CD4-positive, alpha-beta memory T cell (primary cell): ENCODE measurements at regions not wholly inside any gene's neighbourhood (a gene's known extent, or its start where the extent isn't known, plus 50 kb on each side); places are given as distances from the start of the nearest gene placed in this dataset.
"Not testable (repeated sequence)": the region's sequence is repeated elsewhere in the genome, so short reads cannot be mapped to it uniquely, and the experiment has no call there.

Experiments used
- CTCF ChIA-PET: fragments of 350-600 bp; sonication (Branson Sonifier 250); formaldehyde crosslinking; loops from one replicate; lab custom pipeline; 2021; ENCODE audit warnings: inconsistent platforms; ENCODE audit not compliant: partially characterized antibody; lab: Charles Lee
- POLR2A ChIA-PET: fragments of 350-600 bp; sonication (Branson Sonifier 250); formaldehyde crosslinking; loops from one replicate; lab custom pipeline; 2021; ENCODE audit not compliant: partially characterized antibody; lab: Charles Lee
- DNase-seq, 5 donors: peaks; one replicate each; pipeline versions ENCODE4 v3.0.0 to v3.0.0-alpha.2; 2020 to 2022; ENCODE audit warnings: mixed read lengths in 1 of 5
- H3K27ac ChIP-seq: one replicate; pipeline ENCODE4 v1.7.0; 2013; ENCODE audit warnings: low read depth, low read length
- H3K27me3 ChIP-seq: 2 replicates; pipeline ENCODE4 v1.7.0; 2013; ENCODE audit warnings: mild to moderate bottlenecking, low read length, moderate library complexity; ENCODE audit not compliant: insufficient read depth
- H3K36me3 ChIP-seq: 2 replicates; pipeline ENCODE4 v1.7.0; 2013; ENCODE audit warnings: mild to moderate bottlenecking, low read length, moderate library complexity; ENCODE audit not compliant: insufficient read depth
- H3K4me1 ChIP-seq: 2 replicates; pipeline ENCODE4 v1.7.0; 2013; ENCODE audit warnings: mild to moderate bottlenecking, low read length, moderate library complexity; ENCODE audit not compliant: insufficient read depth
- H3K4me3 ChIP-seq, 2 donors: one replicate each; pipeline ENCODE4 v1.7.0; 2013; ENCODE audit warnings: low read length in 2 of 2, mild to moderate bottlenecking in 1 of 2
- H3K9me3 ChIP-seq, 2 donors: one replicate each; pipeline ENCODE4 v1.7.0; 2013; ENCODE audit warnings: low read length in 2 of 2, control low read depth in 1 of 2; ENCODE audit not compliant: control insufficient read depth in 1 of 2
- H3K27ac Mint-ChIP-seq, 7 donors: one replicate each; pipeline ENCODE4 v1.8.0; 2020 to 2021; ENCODE audit warnings: mixed read lengths in 7 of 7, mild to moderate bottlenecking in 6 of 7, inconsistent platforms in 3 of 7, moderate library complexity in 3 of 7
- H3K27me3 Mint-ChIP-seq, 2 donors: one replicate each; pipeline ENCODE4 v1.8.0; 2020 to 2021; ENCODE audit warnings: mixed read lengths in 2 of 2
- H3K36me3 Mint-ChIP-seq, 2 donors: one replicate each; pipeline ENCODE4 v1.8.0; 2020 to 2021; ENCODE audit warnings: mixed read lengths in 2 of 2, inconsistent platforms in 1 of 2, mild to moderate bottlenecking in 1 of 2
- H3K4me1 Mint-ChIP-seq, 4 donors: one replicate each; pipeline ENCODE4 v1.8.0; 2020 to 2021; ENCODE audit warnings: mixed read lengths in 4 of 4, mild to moderate bottlenecking in 1 of 4
- H3K4me3 Mint-ChIP-seq, 8 donors: one replicate each; pipeline ENCODE4 v1.8.0; 2020 to 2021; ENCODE audit warnings: mixed read lengths in 8 of 8, mild to moderate bottlenecking in 7 of 8, moderate library complexity in 6 of 8, inconsistent platforms in 3 of 8
- H3K9me3 Mint-ChIP-seq, 8 donors: one replicate each; pipeline ENCODE4 v1.8.0; 2020 to 2021; ENCODE audit warnings: mixed read lengths in 8 of 8, mild to moderate bottlenecking in 5 of 8, inconsistent platforms in 3 of 8, moderate library complexity in 1 of 8
- intact Hi-C: fragments of 100-400 bp; cut with micrococcal nuclease; formaldehyde crosslinking; loops from one replicate; pipeline ENCODE4 v1.15.1; 2023

- H3K4me1 Mint-ChIP-seq, H3K36me3 ChIP-seq, DNase-seq, H3K27ac ChIP-seq, H3K4me3 Mint-ChIP-seq, H3K4me3 ChIP-seq, H3K9me3 Mint-ChIP-seq, POLR2A ChIA-PET, H3K9me3 ChIP-seq, CTCF ChIA-PET, intact Hi-C loops, H3K27ac Mint-ChIP-seq, H3K27me3 ChIP-seq, H3K36me3 Mint-ChIP-seq, H3K4me1 ChIP-seq, H3K27me3 Mint-ChIP-seq: not testable (repeated sequence)
Measured at GRCh38 chr22:16730894-16731293, 94.3 kb downstream of the XKR3 start.

- H3K4me1 Mint-ChIP-seq, H3K9me3 Mint-ChIP-seq, H3K4me3 ChIP-seq, H3K27me3 ChIP-seq, intact Hi-C loops, POLR2A ChIA-PET, H3K36me3 ChIP-seq, H3K36me3 Mint-ChIP-seq, DNase-seq, H3K27ac Mint-ChIP-seq, H3K27ac ChIP-seq, CTCF ChIA-PET, H3K4me3 Mint-ChIP-seq, H3K9me3 ChIP-seq, H3K27me3 Mint-ChIP-seq, H3K4me1 ChIP-seq: not testable (repeated sequence)
Measured at GRCh38 chr22:16727491-16727890, 97.7 kb downstream of the XKR3 start.

GRCh38 chr22:16723241-16723640 is 102.0 kb downstream of the XKR3 start:
- H3K27me3 Mint-ChIP-seq, intact Hi-C loops, H3K4me1 Mint-ChIP-seq, H3K36me3 Mint-ChIP-seq, H3K4me3 ChIP-seq, H3K9me3 ChIP-seq, H3K27ac Mint-ChIP-seq, H3K4me1 ChIP-seq, H3K9me3 Mint-ChIP-seq, H3K36me3 ChIP-seq, H3K4me3 Mint-ChIP-seq, H3K27me3 ChIP-seq, H3K27ac ChIP-seq, CTCF ChIA-PET, POLR2A ChIA-PET, DNase-seq: not testable (repeated sequence)

- intact Hi-C loops, H3K4me1 ChIP-seq, DNase-seq, H3K9me3 Mint-ChIP-seq, H3K4me3 ChIP-seq, H3K27me3 Mint-ChIP-seq, POLR2A ChIA-PET, H3K36me3 Mint-ChIP-seq, H3K4me1 Mint-ChIP-seq, CTCF ChIA-PET, H3K36me3 ChIP-seq, H3K27ac Mint-ChIP-seq, H3K4me3 Mint-ChIP-seq, H3K27me3 ChIP-seq, H3K27ac ChIP-seq, H3K9me3 ChIP-seq: not testable (repeated sequence)
Measured at GRCh38 chr22:16722564-16722963, 102.6 kb downstream of the XKR3 start.

- H3K9me3 ChIP-seq = no peaks in the 10 kb centered on the region
- intact Hi-C loops = no loop called here
- Mint-ChIP-seq H3K27ac (no peak overlapping the region), H3K9me3 (peaks cover 0 to 2% (median 0%) of the 10 kb centered on the region in 8 donors), H3K4me3 (no peak overlapping the region), H3K4me1 (no peaks in the 10 kb centered on the region), H3K27me3 (peaks cover 3 to 10% of the 10 kb centered on the region in 2 donors), H3K36me3 (no peaks in the 10 kb centered on the region)
- no peak overlapping the region for H3K27ac ChIP-seq
- POLR2A ChIA-PET = no interaction called here
- no peaks in the 10 kb centered on the region for H3K27me3 ChIP-seq
- no peaks in the 10 kb centered on the region for H3K36me3 ChIP-seq
- no peaks in the 10 kb centered on the region for H3K4me1 ChIP-seq
- H3K4me3 ChIP-seq = no peak overlapping the region
- no peak for DNase-seq
- CTCF ChIA-PET = no interaction called here
Measured at GRCh38 chr22:16721961-16722360, 103.2 kb downstream of the XKR3 start.

GRCh38 chr22:16717699-16718558 is 107.3 kb downstream of the XKR3 start:
- ChIA-PET POLR2A (no interaction called here), CTCF (no interaction called here)
- Mint-ChIP-seq H3K4me3 (no peak overlapping the region), H3K27me3 (peaks cover 0 to 10% of the 10 kb centered on the region in 2 donors), H3K27ac (no peak overlapping the region), H3K4me1 (no peaks in the 10 kb centered on the region), H3K36me3 (no peaks in the 10 kb centered on the region), H3K9me3 (peaks cover 0 to 3% (median 0%) of the 10 kb centered on the region in 8 donors)
- no peaks in the 10 kb centered on the region for H3K27me3 ChIP-seq
- no peaks in the 10 kb centered on the region for H3K36me3 ChIP-seq
- no peaks in the 10 kb centered on the region for H3K4me1 ChIP-seq
- no peak overlapping the region for H3K4me3 ChIP-seq
- intact Hi-C loops = no loop called here
- no peak for DNase-seq
- no peak overlapping the region for H3K27ac ChIP-seq
- no peaks in the 10 kb centered on the region for H3K9me3 ChIP-seq

GRCh38 chr22:16714568-16714967 is 110.6 kb downstream of the XKR3 start:
- H3K9me3 Mint-ChIP-seq, POLR2A ChIA-PET, DNase-seq, H3K4me1 Mint-ChIP-seq, H3K27me3 Mint-ChIP-seq, H3K36me3 Mint-ChIP-seq, H3K27me3 ChIP-seq, CTCF ChIA-PET, H3K27ac Mint-ChIP-seq, H3K36me3 ChIP-seq, H3K4me1 ChIP-seq, H3K4me3 ChIP-seq, H3K4me3 Mint-ChIP-seq, H3K9me3 ChIP-seq, H3K27ac ChIP-seq, intact Hi-C loops: not testable (repeated sequence)
